HS-27A (cell line): ENCODE measurements at regions not wholly inside any gene's neighbourhood (a gene's known extent, or its start where the extent isn't known, plus 50 kb on each side); places are given as distances from the start of the nearest gene placed in this dataset.

Source experiments
- DNase-seq: peaks from one replicate; pipeline ENCODE4 v3.0.0-alpha.2; 2012; ENCODE audit warnings: low read depth, missing footprints

DNA sequence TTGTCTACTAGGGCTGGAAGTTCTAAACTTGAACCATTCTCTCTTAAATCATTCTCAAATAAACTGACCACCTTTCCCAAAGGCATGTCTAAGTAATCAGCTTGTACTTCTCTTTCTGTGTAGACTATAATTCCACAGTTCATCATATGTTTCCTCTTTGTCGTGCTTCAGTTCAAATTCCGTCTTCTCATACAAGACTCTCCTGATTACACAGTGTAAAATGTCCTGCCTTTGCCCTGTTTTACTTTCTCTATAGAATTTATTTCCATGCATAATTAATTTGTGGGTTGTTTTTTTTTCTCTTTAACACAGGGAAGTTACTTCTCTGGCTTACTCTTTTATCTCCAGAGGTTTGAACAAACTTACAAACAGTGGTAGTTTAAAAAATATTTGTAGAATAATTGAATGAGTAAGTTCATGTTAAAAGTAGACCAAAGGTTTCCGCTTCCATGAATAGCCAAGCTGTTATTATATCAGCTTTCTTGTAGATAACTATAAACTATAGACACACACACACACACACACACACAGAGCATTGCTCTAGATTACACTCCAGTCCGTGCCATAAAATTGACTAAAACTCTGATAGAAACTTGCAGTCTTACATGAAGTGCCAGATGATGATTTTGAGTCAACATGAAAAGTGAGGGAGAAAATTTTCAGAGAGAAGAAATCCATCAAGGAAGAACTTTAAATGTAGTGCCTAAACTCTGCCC is 119.0 kb downstream of the SUCNR1 start:
- DNase-seq = no peak

DNA sequence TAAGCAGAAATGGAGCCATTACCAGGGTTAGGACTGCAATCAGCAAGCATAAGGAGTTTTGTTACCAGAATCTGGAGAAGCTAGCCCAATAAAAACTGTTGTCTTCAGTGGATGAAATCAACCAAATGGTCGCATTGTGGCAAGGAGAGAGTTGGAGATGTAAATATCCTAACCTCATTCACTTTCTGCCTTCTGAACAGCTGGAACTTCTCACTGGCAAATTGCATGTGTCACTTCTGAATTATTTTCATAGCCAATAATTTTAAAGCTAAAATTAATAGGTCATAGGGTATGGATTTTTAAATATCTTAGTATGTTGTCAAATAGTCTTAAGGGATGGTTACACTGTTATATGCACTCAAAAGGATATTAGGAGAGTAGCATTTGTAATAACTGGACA is 121.6 kb downstream of the SUCNR1 start:
- no peak for DNase-seq

DNA sequence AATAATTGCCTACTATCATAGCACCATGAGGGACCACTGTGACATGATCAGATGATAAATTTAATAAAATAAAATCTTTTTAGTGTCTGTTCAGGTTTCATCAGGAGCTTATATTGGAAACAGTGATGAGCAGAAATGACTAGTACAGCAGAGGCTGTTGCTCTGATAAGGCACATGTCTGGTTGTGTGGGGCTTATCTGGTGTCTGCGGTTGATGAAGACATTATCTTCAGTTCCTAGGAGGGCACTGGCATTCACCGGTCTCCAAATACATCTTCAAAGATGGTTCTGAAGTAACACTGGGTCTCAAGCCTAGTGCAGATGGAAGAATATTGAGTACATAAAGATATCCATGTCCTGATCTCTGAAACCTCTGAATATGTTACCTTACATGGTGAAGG is 125.3 kb downstream of the SUCNR1 start:
- DNase-seq = no peak

DNA sequence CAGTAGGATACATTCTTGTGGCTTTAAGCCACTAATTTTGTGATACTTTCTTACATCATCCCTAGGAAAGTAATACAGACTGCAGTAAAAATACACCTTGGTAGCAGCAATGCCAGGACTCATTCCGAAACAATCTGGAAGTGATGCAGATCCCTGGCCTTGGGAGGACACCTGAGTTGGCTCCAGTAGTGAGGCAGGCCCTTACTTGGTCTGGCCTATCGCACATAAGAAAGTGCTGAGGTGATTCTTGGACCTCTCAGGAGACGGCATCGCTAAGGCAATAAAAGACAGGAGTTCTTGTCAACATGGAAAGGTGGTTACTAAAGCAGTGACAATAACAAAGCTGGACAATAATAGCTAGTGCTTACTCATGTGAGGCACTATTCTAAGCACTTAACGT is 126.5 kb downstream of the SUCNR1 start:
- DNase-seq = no peak

DNA sequence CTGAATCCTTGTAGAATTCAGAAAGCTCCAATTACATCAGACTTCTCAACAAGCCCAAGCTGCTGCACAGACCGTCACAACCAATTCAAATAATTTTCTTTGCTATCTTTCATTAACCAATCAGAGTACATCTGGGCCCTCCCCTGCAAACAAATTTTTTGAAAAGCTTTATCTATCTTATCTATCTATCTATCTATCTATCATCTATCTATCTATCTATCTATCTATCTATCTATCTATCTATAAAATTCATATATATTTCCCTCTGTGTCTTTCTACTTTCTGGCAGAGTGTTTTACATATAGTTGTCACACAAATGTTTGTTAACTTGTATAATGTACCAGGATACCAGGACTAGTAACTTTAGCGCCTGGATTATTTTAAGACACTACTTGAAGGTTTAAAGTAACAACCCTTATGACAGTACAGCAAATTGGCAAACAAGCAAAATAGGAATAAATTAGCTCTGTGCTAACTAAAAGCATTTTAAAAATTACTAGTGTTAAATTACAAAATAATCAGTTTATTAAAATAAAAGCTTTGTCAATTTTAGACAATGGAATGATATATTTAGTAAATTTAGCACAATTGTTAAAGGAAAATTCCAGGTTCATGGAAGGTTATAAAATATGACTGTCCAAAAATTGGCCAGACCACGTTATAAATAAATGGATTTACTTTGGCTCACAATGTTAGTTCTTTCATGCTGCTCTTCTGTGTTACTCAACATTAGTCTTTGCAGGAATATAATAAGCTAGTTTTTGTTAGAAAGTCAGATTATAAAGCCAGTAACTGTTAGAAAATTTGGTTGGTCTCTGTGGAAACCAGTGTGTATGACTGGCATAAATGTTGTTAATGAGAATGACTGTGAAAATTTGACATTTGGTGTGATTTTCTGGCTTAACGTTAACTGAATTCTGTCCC is 138.6 kb downstream of the SUCNR1 start:
- DNase-seq = no peak

DNA sequence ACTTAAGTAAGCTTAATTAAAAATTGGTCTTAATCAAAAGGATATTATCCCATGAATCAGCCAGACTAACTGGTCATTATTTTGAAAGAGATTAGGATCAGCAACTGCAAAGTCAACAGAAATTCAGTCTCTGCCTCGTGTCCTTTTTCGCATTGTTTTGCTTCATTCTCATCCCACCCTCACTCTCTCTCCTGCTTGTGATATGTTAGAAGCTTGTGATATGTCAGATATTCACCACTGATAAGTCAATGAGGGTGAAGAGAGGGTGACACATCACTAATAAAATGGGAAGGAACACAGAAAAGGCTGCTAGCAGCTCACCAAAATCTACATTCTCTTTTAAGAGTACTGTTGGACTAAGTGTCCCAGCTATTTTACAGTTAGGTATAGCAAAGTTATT is 146.1 kb downstream of the SUCNR1 start:
- no peak for DNase-seq

DNA sequence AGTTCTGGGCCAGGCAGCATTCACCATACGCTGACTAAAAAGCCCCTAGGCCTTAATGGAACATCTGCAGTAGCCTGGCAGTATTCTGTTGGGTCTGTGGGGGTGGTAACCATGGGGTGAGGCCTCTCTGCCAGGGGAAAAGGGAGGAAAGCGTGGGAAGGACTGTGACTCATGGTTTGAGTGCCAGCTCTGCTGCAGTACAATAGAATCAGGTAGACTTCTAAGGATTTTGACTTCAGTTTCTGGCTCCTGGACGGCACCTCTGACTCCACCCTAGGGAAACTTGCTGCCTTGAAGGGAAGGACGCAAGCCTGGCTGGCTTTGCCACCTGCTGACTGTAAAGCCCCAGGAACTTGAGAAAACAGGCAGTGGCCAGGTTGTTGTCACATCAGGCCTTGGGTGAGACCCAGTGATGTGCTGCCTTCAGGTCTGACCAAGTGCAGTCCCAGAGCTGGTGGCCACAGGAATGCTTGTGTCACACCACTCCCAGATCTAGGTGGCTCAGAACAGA is 148.6 kb downstream of the SUCNR1 start:
- peak; percentile 43 for DNase-seq

DNA sequence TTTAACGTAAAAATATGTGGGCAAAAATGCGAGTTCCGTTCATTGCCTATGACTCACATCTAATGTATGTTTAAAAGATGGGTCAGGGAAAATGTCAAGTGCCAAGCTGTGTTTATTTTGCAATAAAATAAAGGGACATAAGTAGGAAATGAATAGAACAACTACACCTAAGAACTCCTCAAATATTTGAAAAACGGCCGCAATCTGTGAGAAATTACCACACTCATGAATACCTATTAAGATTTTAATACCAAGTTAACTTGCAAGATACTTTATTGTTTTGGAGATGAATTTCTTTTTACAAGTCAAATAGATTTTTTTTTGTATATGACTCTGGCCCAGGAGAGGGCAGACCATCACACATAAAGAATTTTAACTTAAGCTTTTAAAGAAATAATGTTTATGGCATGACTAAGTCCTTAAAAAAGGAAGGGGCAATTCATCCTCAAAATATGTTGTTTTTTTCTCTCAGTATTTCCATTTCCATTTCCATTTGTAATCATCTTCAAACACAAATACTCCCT is 152.7 kb downstream of the SUCNR1 start:
- peak; percentile 87 for DNase-seq

DNA sequence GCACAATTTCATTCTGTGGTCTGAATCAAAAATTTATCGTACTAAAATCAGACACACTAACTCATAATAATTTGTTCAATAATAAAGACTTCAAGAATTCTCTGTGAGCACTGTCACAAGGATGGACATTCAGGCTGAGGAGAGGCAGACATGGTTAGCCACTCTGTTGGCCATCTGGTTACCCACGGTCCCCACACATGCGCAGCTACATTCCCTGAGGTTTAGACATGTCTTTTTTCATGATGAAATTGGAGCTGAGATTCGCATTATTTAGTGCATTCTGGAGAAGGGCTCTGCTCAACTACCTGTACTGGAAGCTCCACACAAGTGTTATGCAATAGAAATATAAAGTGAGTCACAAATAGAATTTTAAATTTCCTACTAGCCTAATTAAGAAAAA is 156.9 kb downstream of the SUCNR1 start:
- DNase-seq = no peak

DNA sequence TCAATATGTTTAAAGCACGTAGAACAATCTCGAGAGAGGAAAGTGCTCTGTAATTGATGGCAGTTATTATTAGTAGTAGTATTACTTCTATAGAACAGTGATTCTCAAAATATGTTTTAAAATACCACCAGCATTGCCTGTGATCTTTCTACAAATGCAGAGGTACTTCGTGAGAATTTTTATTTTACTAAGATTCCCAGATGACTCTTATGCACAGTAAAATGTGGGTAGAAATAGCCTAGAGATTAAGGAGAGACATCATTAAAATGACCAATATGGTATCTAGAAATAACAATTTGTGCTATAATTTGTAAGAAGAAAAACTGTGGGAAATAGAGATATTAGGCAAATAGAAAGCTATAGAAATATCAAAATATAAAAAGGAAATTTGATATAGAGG is 157.9 kb downstream of the SUCNR1 start:
- no peak for DNase-seq

DNA sequence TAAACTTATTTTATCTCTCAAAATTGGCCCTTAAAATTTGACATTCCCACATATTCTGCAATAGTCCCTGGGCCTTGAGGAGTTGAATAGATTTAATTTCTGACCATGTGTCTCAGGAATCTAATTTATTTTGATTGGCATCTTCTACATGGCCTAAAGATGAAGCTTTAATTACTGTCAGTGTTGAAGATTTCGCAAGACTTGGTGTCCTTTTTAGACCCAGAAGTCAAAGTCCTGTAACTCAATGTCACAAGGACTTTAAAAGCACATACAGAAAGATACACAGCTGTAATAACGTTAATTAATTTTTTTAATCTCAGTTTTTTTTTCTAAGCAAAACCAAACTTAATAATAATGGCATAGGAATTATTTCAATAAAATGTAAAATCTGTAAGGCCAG is 163.9 kb downstream of the SUCNR1 start:
- DNase-seq = no peak

DNA sequence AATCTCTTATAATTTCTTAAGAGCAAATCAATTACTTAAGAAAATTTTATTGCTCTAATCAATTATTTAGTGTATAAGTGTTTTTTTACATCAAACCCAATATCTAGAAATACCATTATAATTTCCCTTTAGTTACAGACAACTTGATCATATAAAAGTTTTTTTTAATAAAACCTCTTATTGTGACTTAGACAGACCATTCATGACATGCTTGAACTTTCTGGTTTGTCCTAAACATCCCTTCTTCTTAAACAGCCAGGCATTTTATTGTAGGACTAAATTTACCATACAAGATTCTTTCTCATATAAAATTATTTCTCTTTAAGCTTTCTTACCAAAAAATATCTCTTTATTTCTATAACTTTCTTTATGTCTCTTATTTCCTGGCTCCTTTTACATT is 164.5 kb downstream of the SUCNR1 start:
- no peak for DNase-seq

DNA sequence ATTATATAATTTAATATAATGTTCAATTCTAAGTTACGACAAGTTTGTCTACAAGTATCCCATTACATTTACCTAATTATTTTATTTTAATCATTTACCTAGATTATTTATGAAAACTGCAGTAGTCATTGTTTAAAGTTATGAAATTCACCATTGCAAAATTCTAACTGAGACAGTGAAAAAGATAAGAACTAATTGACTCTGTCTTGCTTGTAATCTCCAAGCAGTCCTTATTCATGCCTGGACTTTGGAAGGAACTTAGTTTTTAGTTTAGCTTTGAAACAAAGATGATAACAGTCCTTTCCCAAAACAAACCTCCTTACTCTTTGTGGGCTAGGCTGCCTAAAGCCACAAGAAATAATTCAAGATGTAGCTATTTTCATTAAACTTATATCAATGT is 165.0 kb downstream of the SUCNR1 start:
- DNase-seq = no peak

DNA sequence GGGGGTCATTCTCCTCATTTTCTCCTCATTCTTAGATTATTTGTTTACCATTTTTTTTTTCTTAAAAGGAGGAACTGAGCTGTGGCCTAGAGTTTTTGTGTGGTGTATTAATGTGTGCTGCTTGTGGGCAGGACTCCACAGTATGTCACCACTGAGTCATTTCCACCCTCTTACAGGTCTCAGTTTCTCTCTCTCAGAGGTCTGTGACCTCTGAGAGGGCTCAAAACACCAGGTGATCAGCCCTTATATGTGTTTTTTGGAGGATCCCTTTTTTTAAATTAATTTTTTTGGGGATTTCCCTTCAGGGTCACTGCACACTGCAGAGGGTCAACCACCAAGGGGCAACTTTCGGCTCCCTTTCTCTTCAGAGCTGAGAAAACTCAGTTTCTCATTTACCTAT is 166.4 kb downstream of the SUCNR1 start:
- DNase-seq = no peak

DNA sequence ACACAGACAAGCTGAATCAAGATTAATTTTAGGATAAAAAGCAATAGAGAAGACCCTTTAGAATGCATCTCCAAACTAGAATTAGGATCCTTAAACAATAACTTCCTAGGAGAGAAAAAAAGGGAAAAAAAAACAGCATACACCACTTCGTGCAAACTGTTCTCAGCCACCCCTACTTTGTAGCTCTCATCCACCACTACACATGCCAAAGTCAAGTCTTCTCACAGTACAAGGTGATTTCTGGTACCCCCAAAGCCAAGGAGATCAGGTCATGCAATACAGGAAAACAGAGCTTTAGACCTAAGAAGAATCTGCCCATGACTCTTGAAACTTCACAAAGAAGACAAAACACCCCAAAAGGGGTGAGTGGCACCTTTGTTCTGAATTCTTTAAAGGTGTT is 166.9 kb downstream of the SUCNR1 start:
- DNase-seq = no peak

DNA sequence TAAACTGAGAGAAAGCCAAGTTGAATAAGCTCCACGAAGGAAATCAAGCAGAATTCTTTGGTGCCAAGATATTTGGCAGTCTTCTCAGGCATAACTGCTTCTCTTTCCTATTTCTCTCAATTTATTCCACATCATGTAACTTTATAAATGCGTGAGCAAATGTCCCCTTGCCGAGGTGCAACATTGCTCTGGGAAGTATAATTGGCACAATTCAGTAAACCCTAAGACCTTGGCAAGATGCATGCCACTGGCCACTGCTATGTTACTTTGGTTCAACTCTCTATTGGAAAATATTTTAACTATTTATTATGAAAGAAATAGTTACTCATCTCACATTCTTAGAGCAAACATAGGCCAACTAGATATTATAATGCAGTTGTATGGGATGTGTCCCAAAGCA is 170.2 kb downstream of the SUCNR1 start:
- DNase-seq = no peak

DNA sequence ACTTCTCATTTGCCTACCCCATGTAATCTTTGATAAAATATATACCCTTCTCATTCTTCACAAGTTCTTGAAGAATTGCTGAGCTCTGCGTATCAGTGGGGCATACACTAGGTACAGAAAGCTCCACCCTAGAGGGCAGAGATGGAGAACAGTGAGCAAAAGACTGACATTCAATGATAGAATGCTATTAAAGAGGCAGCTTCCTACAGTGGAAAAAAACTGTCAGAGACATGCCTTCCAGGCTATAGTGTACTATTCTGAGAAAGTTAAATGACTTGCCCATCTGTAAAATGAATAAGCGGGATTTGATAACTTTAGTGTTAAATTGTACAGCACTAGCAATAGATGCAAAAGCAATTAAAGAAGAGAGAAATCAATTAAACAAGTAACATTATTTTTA is 172.8 kb downstream of the SUCNR1 start:
- no peak for DNase-seq

DNA sequence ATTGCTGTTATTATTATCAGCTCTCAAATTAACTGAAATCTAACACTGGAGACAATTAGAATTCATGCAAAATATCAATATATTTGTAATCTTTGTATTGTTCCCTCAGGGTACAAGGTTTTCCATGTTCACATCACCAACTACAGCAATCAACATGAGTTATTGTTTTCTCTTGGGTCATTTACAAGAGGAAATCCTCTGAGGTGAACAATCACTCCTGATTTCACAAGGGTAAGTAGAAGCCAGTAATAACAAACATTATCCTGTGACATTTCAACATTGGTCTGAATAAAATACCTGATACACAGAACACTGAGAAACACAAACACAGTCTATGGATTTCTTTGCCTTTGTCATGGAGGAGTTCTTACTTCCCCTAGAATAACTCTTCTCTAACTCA is 174.0 kb downstream of the SUCNR1 start:
- no peak for DNase-seq

DNA sequence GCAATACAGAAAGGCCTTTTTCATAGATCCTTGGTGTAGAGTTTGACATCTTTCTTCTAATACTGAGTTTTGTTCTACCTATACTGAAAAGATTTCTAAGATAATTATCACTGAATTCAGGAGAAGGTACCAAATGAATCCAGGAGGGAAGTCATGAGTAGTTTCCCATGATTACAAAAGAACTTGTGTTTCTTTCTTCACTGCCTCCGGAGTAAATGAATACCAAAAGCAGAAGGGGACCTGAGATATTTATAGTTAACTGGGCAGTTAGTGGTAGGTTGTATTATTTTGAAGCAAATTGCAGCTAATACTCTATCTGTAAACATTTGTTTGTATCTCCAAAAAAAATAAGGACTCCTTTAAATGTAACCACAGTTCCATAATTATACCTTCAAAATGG is 175.4 kb downstream of the SUCNR1 start:
- no peak for DNase-seq

DNA sequence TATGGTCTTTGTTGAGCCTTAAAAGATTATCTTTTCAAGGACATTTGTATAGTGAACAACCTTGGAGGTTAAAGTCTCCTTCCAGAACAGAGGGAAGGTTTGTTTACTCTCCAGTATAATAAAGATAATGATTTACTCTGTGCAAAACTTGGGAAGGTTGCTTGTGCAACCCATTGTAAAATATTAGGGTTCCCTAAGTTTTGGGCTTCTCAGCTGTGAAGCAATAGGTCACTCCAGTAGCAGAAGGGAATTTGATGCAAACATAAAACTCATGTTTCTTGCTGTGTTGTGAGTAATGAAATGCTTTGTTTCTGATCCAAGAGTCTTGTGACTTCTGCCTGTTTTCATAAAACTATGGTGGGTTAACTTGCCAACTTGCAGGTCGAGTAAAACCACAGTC is 177.5 kb downstream of the SUCNR1 start:
- DNase-seq = no peak

DNA sequence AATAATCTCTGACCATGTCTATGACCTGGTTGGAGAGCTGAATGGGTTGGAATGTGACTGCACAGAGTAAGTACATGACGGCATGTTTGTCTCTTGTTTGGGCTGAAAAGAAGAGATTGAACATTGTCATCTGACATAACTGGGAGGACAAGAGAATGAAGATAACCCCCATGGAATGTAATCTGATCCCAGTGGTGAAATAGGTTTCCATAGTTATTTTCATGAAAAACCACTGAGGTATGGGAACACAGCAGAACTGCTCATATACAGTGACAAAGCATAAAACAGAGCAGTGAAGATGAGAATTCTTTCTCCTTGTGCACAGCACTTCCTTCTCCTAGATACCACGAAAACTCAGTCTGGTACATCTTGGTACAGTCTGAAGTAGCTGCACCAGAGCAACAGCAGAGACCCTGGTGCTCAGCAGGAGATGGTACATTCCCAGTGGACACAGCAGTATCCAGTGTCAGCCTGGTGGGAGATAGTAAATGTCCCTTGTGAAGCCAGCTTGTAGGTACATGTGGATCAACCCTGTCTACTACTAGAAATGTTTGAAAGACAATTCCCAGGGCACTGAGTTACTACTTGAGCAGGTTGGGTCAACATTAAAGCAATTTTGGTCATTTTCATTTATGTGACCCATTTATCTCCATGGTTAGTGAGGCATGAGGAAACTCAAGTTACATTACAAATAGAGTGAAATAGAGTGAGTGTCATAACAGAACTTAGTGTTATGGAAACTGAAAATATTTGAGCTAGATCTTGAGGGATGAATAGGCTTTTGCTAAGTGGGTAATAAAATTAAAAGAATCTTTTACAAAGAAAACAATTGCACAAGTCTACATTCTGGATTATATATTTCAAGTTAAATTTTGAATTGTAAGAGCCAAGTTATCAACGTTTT is 178.3 kb downstream of the SUCNR1 start:
- DNase-seq = no peak

DNA sequence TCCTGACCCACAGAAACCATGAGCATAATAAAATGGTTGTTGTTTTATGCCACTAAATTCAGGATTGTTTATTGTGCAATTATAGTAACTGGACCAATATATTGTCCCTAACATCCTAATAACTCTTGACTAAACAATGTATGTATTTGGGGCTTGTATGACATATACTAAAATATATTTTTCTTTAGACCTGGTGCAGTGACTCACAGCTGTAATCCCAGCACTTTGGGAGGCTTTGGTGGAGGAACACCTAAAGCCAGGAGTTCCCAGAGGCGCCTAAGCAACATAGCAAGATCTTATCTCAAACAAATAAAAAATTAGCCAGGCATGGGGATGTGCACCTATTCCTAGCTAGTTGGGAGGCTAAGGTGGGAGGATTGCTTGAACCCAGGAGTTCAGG is 180.4 kb downstream of the SUCNR1 start:
- no peak for DNase-seq
